Endothelial cell of umbilical vein (primary cell): ENCODE measurements at regions not wholly inside any gene's neighbourhood (a gene's known extent, or its start where the extent isn't known, plus 50 kb on each side); places are given as distances from the start of the nearest gene placed in this dataset.

ENCODE experiments used
- BruUV-seq: library from RNA; stranded (reverse); fragments of 400-500 nt; replicated peaks from 2 replicates; lab custom pipeline; 2021; lab: Mats Ljungman, UMichigan
- CTCF ChIA-PET: fragments of 300-600, 350-600 bp; sonication (Branson Sonifier 250); formaldehyde crosslinking; loops from one replicate; lab custom pipeline; 2021; ENCODE audit warnings: antibody characterized with exemption, inconsistent platforms; lab: Charles Lee
- POLR2A ChIA-PET: fragments of 300-600, 350-600 bp; sonication (Branson Sonifier 250); formaldehyde crosslinking; loops from one replicate; lab custom pipeline; 2021; ENCODE audit warnings: antibody characterized with exemption, inconsistent platforms; lab: Charles Lee
- DNase-seq: peaks from one replicate; pipeline ENCODE4 v3.0.0-alpha.2; 2011; ENCODE audit warnings: low read depth, low spot score
- FAIRE-seq: peaks from 2 replicates; lab custom pipeline; 2011; peaks lifted over from hg19 to GRCh38; lab: Jason Lieb, UNC
- H2AFZ ChIP-seq: 2 replicates; pipeline ENCODE4 v1.6.0; 2012; ENCODE audit warnings: low read depth, low read length, control low read depth, inconsistent platforms
- H3K27ac ChIP-seq: 2 replicates; pipeline ENCODE4 v1.5.1; 2011; ENCODE audit warnings: low read depth, mild to moderate bottlenecking, control low read depth, low read length, moderate library complexity; ENCODE audit not compliant: insufficient read depth
- H3K27me3 ChIP-seq, 2 experiments: 2 replicates each; pipeline versions ENCODE4 v1.6.0 to v1.6.1; 2011; ENCODE audit warnings: low read length in 2 of 2, mixed read lengths in 1 of 2; ENCODE audit not compliant: control insufficient read depth in 2 of 2, insufficient read depth in 2 of 2
- H3K36me3 ChIP-seq, 2 experiments: 2 replicates in 1 of 2; 3 replicates in 1 of 2; pipeline ENCODE4 v1.5.1; 2011; ENCODE audit warnings: low read length in 2 of 2, mild to moderate bottlenecking in 1 of 2, moderate library complexity in 1 of 2; ENCODE audit not compliant: control insufficient read depth in 2 of 2, insufficient read depth in 2 of 2; ENCODE audit errors: extremely low read depth in 1 of 2
- H3K4me1 ChIP-seq: 3 replicates; pipeline ENCODE4 v1.5.1; 2011; ENCODE audit warnings: mild to moderate bottlenecking, low read length; ENCODE audit not compliant: control insufficient read depth, insufficient read depth; ENCODE audit errors: extremely low read depth
- H3K4me2 ChIP-seq: 2 replicates; pipeline ENCODE4 v1.6.1; 2011; ENCODE audit warnings: low read length, control low read depth, mixed read lengths; ENCODE audit not compliant: insufficient read depth
- H3K4me3 ChIP-seq, 3 experiments: fragments of 200-600 bp in 1 of 3; sonication (generic), shearing (Covaris generic) in 1 of 3; replicated peaks in 1 of 3; 2 replicates each; pipeline ENCODE4 v1.5.1; 2011 to 2016; ENCODE audit warnings: control low read depth in 3 of 3, low read length in 3 of 3, mild to moderate bottlenecking in 2 of 3, inconsistent platforms in 1 of 3, low read depth in 1 of 3, moderate library complexity in 1 of 3; ENCODE audit not compliant: insufficient read depth in 1 of 3
- H3K79me2 ChIP-seq: 2 replicates; pipeline ENCODE4 v1.6.0; 2012; ENCODE audit warnings: low read length, inconsistent platforms; ENCODE audit not compliant: control insufficient read depth, insufficient read depth
- H3K9ac ChIP-seq: replicated peaks from 2 replicates; pipeline ENCODE3; 2011; ENCODE audit warnings: low read length, control low read depth; ENCODE audit not compliant: insufficient read depth; ENCODE audit errors: extremely low read depth
- H3K9me1 ChIP-seq: replicated peaks from 3 replicates; pipeline ENCODE4 v1.6.0; 2011; ENCODE audit warnings: mild to moderate bottlenecking, low read length; ENCODE audit not compliant: control insufficient read depth, insufficient read depth; ENCODE audit errors: extremely low read depth
- H3K9me3 ChIP-seq: replicated peaks from 2 replicates; pipeline ENCODE4 v1.5.1; 2012; ENCODE audit warnings: low read length, inconsistent platforms; ENCODE audit not compliant: control insufficient read depth, insufficient read depth
- H4K20me1 ChIP-seq: replicated peaks from 2 replicates; pipeline ENCODE3; 2011; ENCODE audit warnings: mild to moderate bottlenecking, low read length; ENCODE audit not compliant: control insufficient read depth, insufficient read depth; ENCODE audit errors: extremely low read depth
- CTCF ChIP-seq, 2 donors: IDR thresholded peaks; 1 replicate in 1 of 2; 2 replicates in 1 of 2; pipeline ENCODE4 v1.5.1; 2011; ENCODE audit warnings: low read length in 2 of 2, mild to moderate bottlenecking in 2 of 2, moderate library complexity in 2 of 2, control low read depth in 1 of 2, inconsistent platforms in 1 of 2, low read depth in 1 of 2; ENCODE audit not compliant: insufficient read depth in 1 of 2; ENCODE audit errors: extremely low read depth in 1 of 2
- EZH2 ChIP-seq: IDR thresholded peaks from 2 replicates; pipeline ENCODE4 v1.6.1; 2012; ENCODE audit warnings: borderline replicate concordance, low read depth, mild to moderate bottlenecking, moderate library complexity, low read length, inconsistent platforms; ENCODE audit not compliant: severe bottlenecking
- FOS ChIP-seq: IDR thresholded peaks from 2 replicates; pipeline ENCODE4 v1.6.1; 2011; ENCODE audit warnings: mild to moderate bottlenecking, low read length, moderate library complexity, borderline replicate concordance; ENCODE audit not compliant: insufficient read depth
- GATA2 ChIP-seq: IDR thresholded peaks from 2 replicates; pipeline ENCODE4 v1.7.0; 2011; ENCODE audit warnings: low read depth, mild to moderate bottlenecking, moderate library complexity, mixed read lengths, low read length; ENCODE audit not compliant: insufficient read length, insufficient read depth
- JUN ChIP-seq: IDR thresholded peaks from 2 replicates; pipeline ENCODE4 v1.6.1; 2011; ENCODE audit warnings: borderline replicate concordance, low read depth; ENCODE audit not compliant: insufficient read length, insufficient read depth
- MYC ChIP-seq: IDR thresholded peaks from one replicate; pipeline ENCODE4 v1.6.1; 2011; ENCODE audit warnings: mild to moderate bottlenecking, low read depth, low read length
- POLR2A ChIP-seq: IDR thresholded peaks from 2 replicates; pipeline ENCODE4 v1.6.1; 2012; ENCODE audit warnings: low read depth, mild to moderate bottlenecking, control low read depth, low read length
- POLR2AphosphoS5 ChIP-seq: IDR thresholded peaks from 2 replicates; pipeline ENCODE4 v1.6.1; 2012; ENCODE audit warnings: low read depth, mild to moderate bottlenecking, control low read depth, low read length, moderate library complexity; ENCODE audit not compliant: insufficient read depth
- dilution Hi-C: fragments of 300-500 bp; cut with MboI; formaldehyde crosslinking; loops from one replicate; pipeline ENCODE4 v1.15.0; 2019; ENCODE audit warnings: low sequenced_read_pairs; ENCODE audit not compliant: extremely low pct_ligation_motif_present
- intact Hi-C: fragments of 100-400 bp; cut with micrococcal nuclease; formaldehyde crosslinking; loops from one replicate; pipeline ENCODE4 v1.10.0; 2022
- TF ChIP-seq, protein P1 (sequence below): IDR thresholded peaks from 2 replicates; pipeline ENCODE4 v1.6.1; 2011; ENCODE audit not compliant: insufficient read depth, insufficient read length

- no peaks in the 10 kb centered on the region for H3K36me3 ChIP-seq
- FAIRE-seq (no peak), DNase-seq (no peak)
- H2AFZ ChIP-seq, result no peak overlapping the region
- no peaks in the 10 kb centered on the region for H4K20me1 ChIP-seq
- no peaks in the 10 kb centered on the region for H3K27me3 ChIP-seq
- no TSS peak for BruUV-seq
- no peak overlapping the region for H3K4me3 ChIP-seq
- H3K9ac ChIP-seq, result no peak overlapping the region
- H3K4me1 ChIP-seq, result no peaks in the 10 kb centered on the region
- CTCF ChIA-PET, result no interaction called here
- dilution Hi-C loops (no loop called here), intact Hi-C loops (no loop called here)
- no peaks in the 10 kb centered on the region for H3K9me3 ChIP-seq
- H3K27ac ChIP-seq, result no peak overlapping the region
- POLR2A ChIA-PET, result interaction anchor here (0.5 kb wide), 1 partner anchor 73 kb away, joined by 3 read pairs; no protein-coding TSS in a partner anchor
- TF ChIP-seq MYC (no peak), CTCF (IDR thresholded peaks at IDR 0.05; ENCODE audit: extremely low read depth in 1 of 2, insufficient read depth in 1 of 2, low read depth in 1 of 2, low read length in 2 of 2) (no peak)
- H3K9me1 ChIP-seq, result no peaks in the 10 kb centered on the region
- no peak overlapping the region for H3K4me2 ChIP-seq
- H3K79me2 ChIP-seq, result no peaks in the 10 kb centered on the region
Observed at GRCh38 chr5:88089719-88090390, 178.8 kb downstream of the TMEM161B start.

DNA sequence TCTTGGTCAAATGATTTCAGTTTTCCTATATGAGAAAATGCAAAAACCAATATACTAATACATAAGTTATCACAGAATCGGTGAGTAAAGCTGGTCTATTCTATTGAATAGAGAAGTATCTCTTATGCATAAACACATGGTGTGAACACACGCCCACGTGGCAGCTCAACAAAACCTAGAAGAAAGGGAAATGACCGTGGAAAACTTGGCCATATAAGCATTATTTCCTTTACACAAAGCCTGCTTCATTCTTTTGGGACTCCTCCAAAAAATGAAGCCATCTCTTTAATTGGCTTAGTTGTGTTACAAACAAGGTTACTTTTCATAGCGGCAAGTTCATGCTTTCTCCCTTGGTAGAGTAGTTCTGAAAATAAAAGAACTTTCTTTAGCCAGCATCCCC, 183.2 kb downstream of the TMEM161B start:
- Histone ChIP-seq H3K9ac (no peak overlapping the region), H2AFZ (no peak overlapping the region), H3K4me1 (no peaks in the 10 kb centered on the region), H3K9me1 (no peaks in the 10 kb centered on the region), H3K4me3 (no peak overlapping the region), H3K79me2 (no peaks in the 10 kb centered on the region), H3K4me2 (no peak overlapping the region), H3K27me3 (no peaks in the 10 kb centered on the region), H3K36me3 (no peaks in the 10 kb centered on the region), H4K20me1 (no peaks in the 10 kb centered on the region), H3K27ac (no peak overlapping the region), H3K9me3 (no peaks in the 10 kb centered on the region)
- dilution Hi-C loops, result no loop called here
- DNase-seq (no peak), FAIRE-seq (no peak)
- no TSS peak for BruUV-seq
- intact Hi-C loops, result no loop called here
- ChIA-PET POLR2A (no interaction called here), CTCF (no interaction called here)
- TF ChIP-seq CTCF (IDR thresholded peaks at IDR 0.05; ENCODE audit: extremely low read depth in 1 of 2, insufficient read depth in 1 of 2, low read depth in 1 of 2, low read length in 2 of 2), result no peak
- no peak for TF ChIP-seq GATA2
- TF ChIP-seq EZH2, result no peak
- TF ChIP-seq JUN, result no peak
- TF ChIP-seq POLR2AphosphoS5, result no peak
- no peak for TF ChIP-seq MYC
- TF ChIP-seq, protein P1, sequence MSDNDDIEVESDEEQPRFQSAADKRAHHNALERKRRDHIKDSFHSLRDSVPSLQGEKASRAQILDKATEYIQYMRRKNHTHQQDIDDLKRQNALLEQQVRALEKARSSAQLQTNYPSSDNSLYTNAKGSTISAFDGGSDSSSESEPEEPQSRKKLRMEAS, result no peak
- TF ChIP-seq POLR2A, result no peak
- TF ChIP-seq FOS, result no peak
